Astrocyte of the spinal cord (primary cell): ENCODE measurements at regions not wholly inside any gene's neighbourhood (a gene's known extent, or its start where the extent isn't known, plus 50 kb on each side); places are given as distances from the start of the nearest gene placed in this dataset.

Experiments
- DNase-seq: peaks from one replicate; pipeline ENCODE4 v3.0.0; 2011; ENCODE audit warnings: low read depth, low spot score
- H3K4me3 ChIP-seq: 2 replicates; pipeline ENCODE4 v1.5.1; 2011; ENCODE audit warnings: low read depth, mild to moderate bottlenecking, low read length, moderate library complexity
- in situ Hi-C: cut with HindIII; loops from 2 replicates; pipeline ENCODE4 v1.10.0; 2017; ENCODE audit warnings: low sequenced_read_pairs
- TF ChIP-seq, protein P1 (sequence below): IDR thresholded peaks from 2 replicates; pipeline ENCODE4 v1.5.1; 2012; ENCODE audit warnings: low read depth, mild to moderate bottlenecking, low read length, inconsistent platforms

DNA sequence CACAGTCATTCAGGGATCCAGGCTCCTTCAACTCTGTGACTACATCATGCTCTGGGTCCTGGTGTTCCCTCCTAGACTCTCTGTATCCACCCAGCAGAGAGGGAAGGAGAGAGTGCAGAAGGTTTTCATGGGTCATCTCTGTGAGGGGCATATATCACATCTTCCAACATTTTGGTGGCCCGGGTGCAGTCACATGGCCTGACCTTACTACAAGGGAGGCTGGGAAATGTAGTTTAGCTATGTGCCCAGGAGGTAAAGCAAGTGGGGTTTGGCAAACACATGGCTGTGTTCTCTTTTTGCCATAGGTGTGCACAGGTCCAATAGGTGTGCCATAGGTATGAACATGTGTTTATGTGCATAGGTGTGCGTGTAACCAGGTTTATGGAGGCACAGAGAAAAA lies 222.2 kb upstream of the EEF2KMT start:
- no peak for DNase-seq
- TF ChIP-seq, protein P1, sequence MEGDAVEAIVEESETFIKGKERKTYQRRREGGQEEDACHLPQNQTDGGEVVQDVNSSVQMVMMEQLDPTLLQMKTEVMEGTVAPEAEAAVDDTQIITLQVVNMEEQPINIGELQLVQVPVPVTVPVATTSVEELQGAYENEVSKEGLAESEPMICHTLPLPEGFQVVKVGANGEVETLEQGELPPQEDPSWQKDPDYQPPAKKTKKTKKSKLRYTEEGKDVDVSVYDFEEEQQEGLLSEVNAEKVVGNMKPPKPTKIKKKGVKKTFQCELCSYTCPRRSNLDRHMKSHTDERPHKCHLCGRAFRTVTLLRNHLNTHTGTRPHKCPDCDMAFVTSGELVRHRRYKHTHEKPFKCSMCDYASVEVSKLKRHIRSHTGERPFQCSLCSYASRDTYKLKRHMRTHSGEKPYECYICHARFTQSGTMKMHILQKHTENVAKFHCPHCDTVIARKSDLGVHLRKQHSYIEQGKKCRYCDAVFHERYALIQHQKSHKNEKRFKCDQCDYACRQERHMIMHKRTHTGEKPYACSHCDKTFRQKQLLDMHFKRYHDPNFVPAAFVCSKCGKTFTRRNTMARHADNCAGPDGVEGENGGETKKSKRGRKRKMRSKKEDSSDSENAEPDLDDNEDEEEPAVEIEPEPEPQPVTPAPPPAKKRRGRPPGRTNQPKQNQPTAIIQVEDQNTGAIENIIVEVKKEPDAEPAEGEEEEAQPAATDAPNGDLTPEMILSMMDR, result no peak
- in situ Hi-C loops, result no loop called here
- H3K4me3 ChIP-seq, result no peak overlapping the region

GRCh38 chr16:5315914-5316313 lies 218.3 kb upstream of the EEF2KMT start:
- TF ChIP-seq, protein P1, result no peak
- DNase-seq, result no peak
- no peak overlapping the region for H3K4me3 ChIP-seq

DNA sequence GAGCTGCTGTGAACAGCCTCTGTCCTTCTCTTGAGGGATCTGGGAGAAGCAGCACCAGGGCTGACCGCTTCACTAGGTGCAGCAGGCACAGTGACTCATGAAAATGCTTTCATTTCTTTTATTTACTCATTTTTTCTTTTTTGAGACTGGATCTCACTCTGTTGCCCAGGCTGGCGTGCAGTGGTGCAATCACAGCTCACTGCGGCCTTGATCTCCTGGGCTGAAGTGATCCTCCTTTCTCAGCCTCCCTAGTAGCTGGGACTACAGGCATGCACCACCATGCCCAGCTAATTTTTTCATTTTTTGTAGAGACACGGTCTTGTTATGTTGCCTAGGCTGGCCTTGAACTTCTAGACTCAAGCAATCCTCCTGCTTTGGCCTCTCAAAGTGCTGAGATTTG lies 216.8 kb upstream of the EEF2KMT start:
- TF ChIP-seq, protein P1, result no peak
- in situ Hi-C loops, result no loop called here
- no peak overlapping the region for H3K4me3 ChIP-seq
- no peak for DNase-seq

More at GRCh38 chr16:5315914-5316313, 218.3 kb upstream of the EEF2KMT start:
- in situ Hi-C loops, result no loop called here

GRCh38 chr16:5309946-5310611 lies 212.5 kb upstream of the EEF2KMT start:
- TF ChIP-seq, protein P1, result no peak
- in situ Hi-C loops, result no loop called here
- no peak for DNase-seq
- H3K4me3 ChIP-seq, result no peak overlapping the region

DNA sequence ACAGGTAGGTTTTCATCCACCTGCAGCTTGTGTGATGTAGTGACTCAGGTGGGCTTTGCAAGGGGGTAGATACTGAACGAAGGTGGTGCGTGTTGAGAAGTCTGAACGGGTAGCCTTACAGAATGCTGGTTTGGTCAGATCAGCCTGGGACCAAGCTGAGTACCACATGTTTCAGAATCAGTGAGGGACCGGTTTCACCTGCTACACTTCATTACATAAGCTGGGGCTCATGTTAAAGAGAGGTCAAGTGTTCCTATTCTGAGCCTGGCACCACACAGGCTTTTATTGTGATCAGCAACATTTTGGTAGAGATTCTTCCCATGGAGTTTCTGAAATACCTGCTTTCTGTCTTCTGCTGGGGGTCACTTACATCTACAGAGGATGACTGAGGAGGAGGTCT lies 207.4 kb upstream of the EEF2KMT start:
- H3K4me3 ChIP-seq, result no peak overlapping the region
- TF ChIP-seq, protein P1, result no peak
- DNase-seq, result no peak
- in situ Hi-C loops, result no loop called here

- in situ Hi-C loops, result no loop called here
- TF ChIP-seq, protein P1, result no peak
- DNase-seq, result no peak
- H3K4me3 ChIP-seq, result no peak overlapping the region
Measured at GRCh38 chr16:5302372-5303114, 204.9 kb upstream of the EEF2KMT start.
